GM23338 (cell line): ENCODE measurements at regions not wholly inside any gene's neighbourhood (a gene's known extent, or its start where the extent isn't known, plus 50 kb on each side); places are given as distances from the start of the nearest gene placed in this dataset.

Experiments used
- ATAC-seq: fragments of 200-7000 bp; cut with Tn5 transposase; 3 replicates; pipeline ENCODE4 v1.9.1; 2020
- DNase-seq: peaks from one replicate; pipeline ENCODE4 v3.0.0-alpha.2; 2015; ENCODE audit warnings: low spot score
- H2AFZ ChIP-seq: fragments of 200-600 bp; sonication (generic); 2 replicates; pipeline ENCODE4 v1.8.0; 2016; ENCODE audit warnings: antibody characterized with exemption, mild to moderate bottlenecking, moderate library complexity
- H3F3A ChIP-seq: fragments of 200-600 bp; sonication (generic); replicated peaks from 2 replicates; pipeline ENCODE4 v1.8.0; 2017; ENCODE audit warnings: antibody characterized with exemption, mixed run types, low read depth
- H3K27ac ChIP-seq: fragments of 200-600 bp; sonication (generic); 2 replicates; pipeline ENCODE4 v1.6.1; 2016; ENCODE audit warnings: low read depth
- H3K27me3 ChIP-seq: fragments of 200-600 bp; sonication (generic); 2 replicates; pipeline ENCODE4 v1.8.0; 2016; ENCODE audit warnings: mild to moderate bottlenecking, mixed run types, moderate library complexity; ENCODE audit not compliant: insufficient read depth
- H3K36me3 ChIP-seq: fragments of 200-600 bp; sonication (generic); 2 replicates; pipeline ENCODE4 v1.8.0; 2016; ENCODE audit warnings: mild to moderate bottlenecking; ENCODE audit not compliant: insufficient read depth
- H3K4me1 ChIP-seq: fragments of 200-600 bp; sonication (generic); 2 replicates; pipeline ENCODE4 v1.8.0; 2016; ENCODE audit warnings: mild to moderate bottlenecking, moderate library complexity; ENCODE audit not compliant: insufficient read depth
- H3K4me2 ChIP-seq: fragments of 200-600 bp; sonication (generic); 2 replicates; pipeline ENCODE4 v1.7.1; 2017; ENCODE audit warnings: mixed run types
- H3K4me3 ChIP-seq: fragments of 200-600 bp; sonication (generic); 2 replicates; pipeline ENCODE4 v1.6.1; 2016; ENCODE audit warnings: mixed run types
- H3K79me2 ChIP-seq: fragments of 200-600 bp; sonication (generic); replicated peaks from 2 replicates; pipeline ENCODE4 v1.8.0; 2017; ENCODE audit warnings: mild to moderate bottlenecking; ENCODE audit not compliant: insufficient read depth
- H3K9me2 ChIP-seq: fragments of 200-600 bp; sonication (generic); 2 replicates; pipeline ENCODE4 v1.8.0; 2017; ENCODE audit not compliant: insufficient read depth
- H4K20me1 ChIP-seq: fragments of 200-600 bp; sonication (generic); replicated peaks from 2 replicates; pipeline ENCODE4 v1.8.0; 2017; ENCODE audit warnings: mild to moderate bottlenecking; ENCODE audit not compliant: insufficient read depth
- H3K27ac Mint-ChIP-seq: 2 replicates; pipeline ENCODE4 v1.8.0; 2020; ENCODE audit warnings: inconsistent platforms, mild to moderate bottlenecking, moderate library complexity, mixed read lengths
- H3K27me3 Mint-ChIP-seq: 3 replicates; pipeline ENCODE4 v1.8.0; 2022; ENCODE audit warnings: low read depth, mild to moderate bottlenecking, moderate library complexity, mixed read lengths, inconsistent platforms; ENCODE audit not compliant: insufficient read depth, poor library complexity
- H3K36me3 Mint-ChIP-seq: 3 replicates; pipeline ENCODE4 v1.8.0; 2021; ENCODE audit warnings: low read depth, mild to moderate bottlenecking, inconsistent platforms, moderate library complexity, mixed read lengths
- H3K4me1 Mint-ChIP-seq: 3 replicates; pipeline ENCODE4 v1.8.0; 2020; ENCODE audit warnings: mild to moderate bottlenecking, inconsistent platforms, mixed read lengths
- H3K4me3 Mint-ChIP-seq: 3 replicates; pipeline ENCODE4 v1.8.0; 2021; ENCODE audit warnings: moderate library complexity, mild to moderate bottlenecking, inconsistent platforms, mixed read lengths
- H3K9me3 Mint-ChIP-seq: 3 replicates; pipeline ENCODE4 v1.8.0; 2020; ENCODE audit warnings: moderate library complexity, mild to moderate bottlenecking, inconsistent platforms, mixed read lengths
- CREB1 ChIP-seq: fragments of 250-450 bp; sonication (Bioruptor Pico); IDR thresholded peaks from 2 replicates; pipeline ENCODE4 v1.5.0; 2020; ENCODE audit warnings: low read depth, mild to moderate bottlenecking, moderate library complexity
- CTCF ChIP-seq, 2 experiments: fragments of 200-600 bp in 1 of 2; sonication (generic) in 1 of 2; conservative IDR thresholded peaks; 2 replicates each; pipeline versions ENCODE4 v1.5.1 to v1.6.1; 2016 to 2017; ENCODE audit warnings: antibody characterized with exemption in 2 of 2, low read depth in 2 of 2, mild to moderate bottlenecking in 2 of 2, moderate library complexity in 1 of 2
- ETS1 ChIP-seq: IDR thresholded peaks from 2 replicates; pipeline ENCODE4 v1.6.1; 2016; ENCODE audit warnings: antibody characterized with exemption
- EZH2 ChIP-seq: fragments of 200-600 bp; sonication (generic); IDR thresholded peaks from one replicate; pipeline ENCODE4 v1.8.0; 2017; ENCODE audit warnings: antibody characterized with exemption, mild to moderate bottlenecking, low read depth; ENCODE audit not compliant: unreplicated experiment
- EZH2phosphoT487 ChIP-seq: fragments of 200-600 bp; sonication (generic); IDR thresholded peaks from one replicate; pipeline ENCODE4 v1.8.1; 2018; ENCODE audit warnings: antibody characterized with exemption; ENCODE audit not compliant: unreplicated experiment
- JUNB ChIP-seq: IDR thresholded peaks from one replicate; pipeline ENCODE4 v1.6.1; 2016; ENCODE audit warnings: antibody characterized with exemption; ENCODE audit not compliant: unreplicated experiment
- NANOG ChIP-seq: IDR thresholded peaks from 2 replicates; pipeline ENCODE4 v1.6.1; 2016; ENCODE audit warnings: antibody characterized with exemption, borderline replicate concordance
- POLR2AphosphoS5 ChIP-seq: IDR thresholded peaks from 2 replicates; pipeline ENCODE4 v1.6.1; 2016; ENCODE audit warnings: antibody characterized with exemption, low read depth
- STAT1 ChIP-seq: IDR thresholded peaks from one replicate; pipeline ENCODE4 v1.6.1; 2016; ENCODE audit warnings: antibody characterized with exemption; ENCODE audit not compliant: unreplicated experiment
- ZNF114 ChIP-seq: fragments of 250-450 bp; sonication (Bioruptor Pico); IDR thresholded peaks from 2 replicates; pipeline ENCODE4 v1.5.0; 2020; ENCODE audit warnings: mild to moderate bottlenecking, moderate library complexity
- ZNF331 ChIP-seq: fragments of 250-450 bp; sonication (Bioruptor Pico); IDR thresholded peaks from 2 replicates; pipeline ENCODE4 v1.5.0; 2020; ENCODE audit warnings: low read depth, mild to moderate bottlenecking, moderate library complexity

GRCh38 chr7:53485354-53485753 is 449.9 kb downstream of the POM121L12 start:
- Mint-ChIP-seq H3K27ac (no peak overlapping the region), H3K4me3 (no peak overlapping the region), H3K36me3 (no peaks in the 10 kb centered on the region), H3K4me1 (no peaks in the 10 kb centered on the region), H3K27me3 (no peaks in the 10 kb centered on the region), H3K9me3 (no peaks in the 10 kb centered on the region; the same call in 2 of the 3 replicates)
- Histone ChIP-seq H3K36me3 (no peaks in the 10 kb centered on the region), H3K4me1 (no peaks in the 10 kb centered on the region), H3K79me2 (no peaks in the 10 kb centered on the region), H2AFZ (0 out of 2 replicates have a peak overlapping the region, but pooled peaks have one; percentile 23), H3K4me3 (no peak overlapping the region), H3K27ac (no peak overlapping the region), H4K20me1 (no peaks in the 10 kb centered on the region), H3K4me2 (no peak overlapping the region), H3F3A (no peaks in the 10 kb centered on the region), H3K9me2 (peaks cover 8% of the 10 kb centered on the region; the same call in 1 of the 2 replicates), H3K27me3 (no peaks in the 10 kb centered on the region)
- DNase-seq (no peak), ATAC-seq (no peak)
- TF ChIP-seq POLR2AphosphoS5 (no peak), NANOG (no peak), STAT1 (no peak), ETS1 (no peak), JUNB (no peak), CTCF (conservative IDR thresholded peaks at IDR 0.05; ENCODE audit: low read depth in 2 of 2) (no peak), EZH2 (no peak), CREB1 (CRISPR knock-in tag) (no peak), ZNF114 (CRISPR knock-in tag) (no peak), EZH2phosphoT487 (no peak), ZNF331 (no peak)

- H3F3A ChIP-seq = no peaks in the 10 kb centered on the region
- H3K27ac ChIP-seq = no peak overlapping the region
- no peak overlapping the region for H3K4me3 Mint-ChIP-seq
- no peak for DNase-seq
- no peak overlapping the region for H3K4me3 ChIP-seq
- no peaks in the 10 kb centered on the region for H4K20me1 ChIP-seq
- no peaks in the 10 kb centered on the region for H3K79me2 ChIP-seq
- H3K27ac Mint-ChIP-seq = no peak overlapping the region
- H3K4me2 ChIP-seq = no peak overlapping the region
- H3K9me3 Mint-ChIP-seq = peaks cover 3% of the 10 kb centered on the region; the same call in 1 of the 3 replicates
- H3K36me3 Mint-ChIP-seq = no peaks in the 10 kb centered on the region
- no peaks in the 10 kb centered on the region for H3K4me1 ChIP-seq
- no peaks in the 10 kb centered on the region for H3K27me3 Mint-ChIP-seq
- no peaks in the 10 kb centered on the region for H3K27me3 ChIP-seq
- no peaks in the 10 kb centered on the region; the same call in 1 of the 2 replicates for H3K9me2 ChIP-seq
- peak overlapping the region; percentile 39; the same call in 1 of the 2 replicates for H2AFZ ChIP-seq
- H3K4me1 Mint-ChIP-seq = no peaks in the 10 kb centered on the region
- ATAC-seq = no peak
- H3K36me3 ChIP-seq = no peaks in the 10 kb centered on the region
- no peak for TF ChIP-seq NANOG
- TF ChIP-seq CREB1 (CRISPR knock-in tag) = no peak
- no peak for TF ChIP-seq ZNF114 (CRISPR knock-in tag)
- TF ChIP-seq CTCF (conservative IDR thresholded peaks at IDR 0.05; ENCODE audit: low read depth in 2 of 2) = no peak
- TF ChIP-seq STAT1 = no peak
Observed at GRCh38 chr7:53491051-53491450, 455.6 kb downstream of the POM121L12 start.
